Colon (tissue), 2 donors: ENCODE measurements at regions not wholly inside any gene's neighbourhood (a gene's known extent, or its start where the extent isn't known, plus 50 kb on each side); places are given as distances from the start of the nearest gene placed in this dataset.

Source experiments
- FAIRE-seq: peaks from 2 replicates; lab custom pipeline; 2012; peaks lifted over from hg19 to GRCh38; lab: Jason Lieb, UNC
- donor health status: control.
- donor health status: control.

GRCh38 chr17:33352526-33352925 lies 59.4 kb upstream of the ASIC2 start:
- no peak for FAIRE-seq

- no peak for FAIRE-seq
These were observed 63.2 kb upstream of the ASIC2 start for GRCh38 chr17:33356266-33356665.

- no peak for FAIRE-seq
These were observed 70.4 kb upstream of the ASIC2 start for GRCh38 chr17:33363475-33363874.

- no peak for FAIRE-seq
These were observed 73.9 kb upstream of the ASIC2 start for GRCh38 chr17:33366960-33367359.

- no peak for FAIRE-seq
These were observed 76.1 kb upstream of the ASIC2 start for GRCh38 chr17:33369149-33369548.

- FAIRE-seq = no peak
These were observed 76.8 kb upstream of the ASIC2 start for GRCh38 chr17:33369876-33370275.

- no peak for FAIRE-seq
These were observed 77.3 kb upstream of the ASIC2 start for GRCh38 chr17:33370401-33370800.

GRCh38 chr17:33371377-33371776 lies 78.3 kb upstream of the ASIC2 start:
- FAIRE-seq = no peak

- FAIRE-seq = no peak
These were observed 80.2 kb upstream of the ASIC2 start for GRCh38 chr17:33373273-33373672.

- FAIRE-seq = no peak
These were observed 82.0 kb upstream of the ASIC2 start for GRCh38 chr17:33375103-33375502.

- FAIRE-seq = no peak
These were observed 82.7 kb upstream of the ASIC2 start for GRCh38 chr17:33375783-33376182.

- FAIRE-seq = no peak
These were observed 84.9 kb upstream of the ASIC2 start for GRCh38 chr17:33377837-33378595.

- no peak for FAIRE-seq
These were observed 88.1 kb upstream of the ASIC2 start for GRCh38 chr17:33381201-33381600.

GRCh38 chr17:33383488-33384023 lies 90.5 kb upstream of the ASIC2 start:
- no peak for FAIRE-seq

- no peak for FAIRE-seq
These were observed 92.0 kb upstream of the ASIC2 start for GRCh38 chr17:33385133-33385532.

GRCh38 chr17:33385713-33386112 lies 92.6 kb upstream of the ASIC2 start:
- FAIRE-seq = no peak

- no peak for FAIRE-seq
These were observed 94.3 kb upstream of the ASIC2 start for GRCh38 chr17:33387406-33387805.

- FAIRE-seq = no peak
These were observed 96.5 kb upstream of the ASIC2 start for GRCh38 chr17:33389504-33390135.

- no peak for FAIRE-seq
These were observed 97.5 kb upstream of the ASIC2 start for GRCh38 chr17:33390479-33391176.

- FAIRE-seq = no peak
These were observed 103.7 kb upstream of the ASIC2 start for GRCh38 chr17:33396818-33397217.

- FAIRE-seq = no peak
These were observed 105.3 kb upstream of the ASIC2 start for GRCh38 chr17:33398386-33398785.

- FAIRE-seq = no peak
These were observed 108.2 kb upstream of the ASIC2 start for GRCh38 chr17:33401249-33401648.

- no peak for FAIRE-seq
These were observed 110.1 kb upstream of the ASIC2 start for GRCh38 chr17:33403194-33403593.
